ENCODE measurements at regions not wholly inside any gene's neighbourhood (a gene's known extent, or its start where the extent isn't known, plus 50 kb on each side); places are given as distances from the start of the nearest gene placed in this dataset.
"Not testable (repeated sequence)": the region's sequence is repeated elsewhere in the genome, so short reads cannot be mapped to it uniquely, and the experiment has no call there.

- no peak for DNase-seq (ENCODE audit: low read depth in 2 of 2)
These were observed 502.4 kb upstream of the ATP2B1 start for GRCh38 chr12:90211017-90211416.

DNA sequence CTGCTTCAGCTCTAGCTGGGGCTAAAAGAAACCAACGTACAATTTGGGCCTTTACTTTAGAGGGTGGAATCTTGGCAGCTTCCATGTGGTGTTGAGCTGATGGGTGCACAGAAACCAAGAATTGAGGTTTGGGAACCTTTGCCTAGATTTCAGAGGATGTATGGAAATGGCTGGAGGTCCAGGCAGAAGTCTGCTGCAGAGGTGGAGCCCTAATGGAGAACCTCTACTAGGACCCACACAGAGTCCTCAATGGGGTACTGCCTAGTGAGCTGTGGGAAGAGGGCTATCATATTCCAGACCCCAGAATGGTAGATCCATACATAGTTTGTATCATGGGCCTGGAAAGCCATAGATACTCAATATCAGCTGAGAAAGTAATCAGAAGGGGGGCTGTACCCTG lies 500.4 kb upstream of the ATP2B1 start:
- no peak for DNase-seq (ENCODE audit: low read depth in 2 of 2)

GRCh38 chr12:90208379-90208778 lies 499.7 kb upstream of the ATP2B1 start:
- DNase-seq (ENCODE audit: low read depth in 2 of 2), result not testable (repeated sequence)

DNA sequence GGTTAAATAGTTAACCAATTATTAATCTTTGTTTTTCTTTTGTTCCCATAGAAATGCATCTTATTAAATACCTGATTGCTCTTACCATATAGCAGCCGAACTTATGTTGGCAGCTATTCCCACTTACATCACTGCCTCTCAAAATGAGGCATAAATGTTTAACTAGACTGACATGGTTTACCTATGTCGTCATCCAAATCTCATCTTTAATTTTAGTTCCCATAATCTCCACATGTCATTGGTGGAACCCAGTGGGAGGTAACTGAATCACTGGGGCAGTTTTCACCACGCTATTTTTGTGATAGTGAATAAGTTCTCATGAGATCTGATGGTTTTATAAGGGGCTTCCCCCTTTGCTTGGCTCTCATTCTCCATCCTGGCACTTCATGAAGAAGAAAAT lies 499.2 kb upstream of the ATP2B1 start:
- no peak for DNase-seq (ENCODE audit: low read depth in 2 of 2)

DNA sequence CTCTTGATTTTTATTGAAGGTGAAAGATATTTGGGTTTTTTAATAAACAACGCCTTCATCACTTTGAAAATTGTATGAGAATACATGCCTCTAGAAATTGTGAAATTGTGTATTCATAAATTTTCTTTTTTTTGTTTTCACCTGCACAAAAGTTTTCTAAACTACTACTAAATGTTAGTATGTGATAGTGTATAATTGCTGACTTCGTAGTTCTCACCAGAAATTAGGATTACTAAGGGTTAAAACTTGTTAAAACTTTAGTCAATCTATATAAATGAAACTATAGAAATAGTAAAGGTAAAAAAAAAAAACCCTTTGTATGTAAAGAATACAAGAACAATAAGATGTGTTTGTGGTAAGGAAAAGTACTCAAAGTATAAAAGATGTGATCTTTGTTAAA lies 496.5 kb upstream of the ATP2B1 start:
- no peak for DNase-seq (ENCODE audit: low read depth in 2 of 2)

GRCh38 chr12:90203556-90203955 lies 494.9 kb upstream of the ATP2B1 start:
- DNase-seq (ENCODE audit: low read depth in 2 of 2), result no peak

GRCh38 chr12:90199006-90199405 lies 490.4 kb upstream of the ATP2B1 start:
- no peak for DNase-seq (ENCODE audit: low read depth in 2 of 2)

DNA sequence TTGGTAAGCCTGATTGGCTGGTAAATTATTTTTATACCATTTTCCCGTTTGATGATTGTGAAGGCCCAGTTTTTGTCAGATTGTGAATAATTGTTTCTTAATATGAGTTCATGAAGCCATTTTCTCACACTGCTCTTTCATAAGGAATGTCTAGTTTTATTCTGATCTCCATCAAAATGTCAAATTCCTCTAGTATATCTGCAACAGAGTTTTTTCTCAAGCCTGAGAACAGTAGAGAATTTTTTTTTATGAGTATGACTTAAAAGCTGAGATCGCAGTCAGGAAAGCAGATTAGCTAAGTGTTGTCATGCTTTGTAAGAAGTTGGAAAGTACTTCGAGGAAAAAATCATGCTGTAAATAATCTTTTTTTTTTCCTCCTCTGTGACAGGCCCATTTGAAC lies 484.9 kb upstream of the ATP2B1 start:
- no peak for DNase-seq (ENCODE audit: low read depth in 2 of 2)

GRCh38 chr12:90188857-90189256 lies 480.2 kb upstream of the ATP2B1 start:
- no peak for DNase-seq (ENCODE audit: low read depth in 2 of 2)

GRCh38 chr12:90183201-90183600 lies 474.6 kb upstream of the ATP2B1 start:
- no peak for DNase-seq (ENCODE audit: low read depth in 2 of 2)

DNA sequence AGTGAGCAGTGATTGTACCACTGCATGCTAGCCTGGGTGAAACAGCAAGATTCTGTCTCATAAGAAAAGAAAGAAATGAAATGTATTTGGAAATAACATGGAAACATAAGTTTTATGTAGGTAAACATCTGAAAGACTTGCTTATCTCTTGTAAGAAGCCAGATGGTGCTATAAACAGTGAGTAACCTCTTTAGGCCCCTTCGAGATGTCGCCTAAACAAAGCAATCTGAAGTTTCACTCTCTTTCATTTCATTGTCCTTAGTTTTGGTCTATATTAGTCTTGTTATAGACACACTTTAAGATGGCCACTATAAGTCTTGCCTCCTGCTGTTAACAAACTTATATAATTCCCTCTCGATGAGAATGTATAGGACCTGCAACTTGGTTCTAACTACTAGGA lies 472.6 kb upstream of the ATP2B1 start:
- DNase-seq (ENCODE audit: low read depth in 2 of 2), result no peak

GRCh38 chr12:90174956-90175355 lies 466.3 kb upstream of the ATP2B1 start:
- no peak for DNase-seq (ENCODE audit: low read depth in 2 of 2)

DNA sequence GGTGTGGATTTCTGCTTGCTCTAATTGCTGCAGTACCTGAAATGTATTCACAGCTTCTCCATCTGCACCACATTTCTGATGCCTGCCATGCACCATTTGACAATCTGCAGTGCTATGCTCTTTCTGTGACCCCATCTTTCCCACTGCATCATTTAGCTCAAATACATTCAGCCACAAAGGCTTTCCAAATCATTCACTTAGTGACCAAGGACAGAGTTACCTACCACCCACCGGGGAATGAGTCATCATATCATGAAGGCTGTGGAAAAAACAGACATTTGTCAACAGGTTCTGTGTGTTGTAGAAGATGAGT lies 465.5 kb upstream of the ATP2B1 start:
- no peak for DNase-seq (ENCODE audit: low read depth in 2 of 2)

DNA sequence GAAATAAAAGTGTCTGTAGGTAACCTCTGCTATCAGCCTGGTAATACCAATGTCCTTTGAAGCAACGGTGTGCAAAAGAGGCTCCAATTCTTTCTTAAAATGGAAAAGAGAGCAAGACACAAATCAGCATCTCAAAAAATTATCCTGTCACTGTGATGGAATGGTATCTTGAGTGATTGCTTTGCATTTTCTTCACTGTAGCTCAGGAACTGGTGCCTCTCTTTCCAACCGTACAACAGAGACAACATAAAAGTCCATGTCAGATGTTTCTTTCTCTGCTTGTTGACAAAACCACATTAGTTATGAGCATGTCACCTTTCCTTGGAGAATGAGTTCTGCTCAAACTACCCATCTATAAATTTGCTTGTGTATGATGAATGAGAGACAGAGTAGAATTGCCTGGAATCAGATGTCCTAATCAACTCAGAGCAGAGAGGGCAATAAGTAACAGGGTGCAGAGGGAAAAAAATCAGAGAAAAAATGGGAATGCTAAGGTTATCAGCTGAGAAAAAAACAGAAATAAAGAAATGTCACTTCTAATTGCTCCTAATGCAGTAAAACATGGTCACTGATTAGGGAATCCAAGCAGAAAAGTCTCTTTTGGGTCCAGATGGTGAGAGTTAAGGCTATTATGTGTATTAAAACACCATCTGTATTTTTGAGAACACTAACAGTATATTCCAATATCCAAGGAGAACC lies 465.0 kb upstream of the ATP2B1 start:
- DNase-seq (ENCODE audit: low read depth in 2 of 2), result no peak

- no peak for DNase-seq (ENCODE audit: low read depth in 2 of 2)
These were observed 463.9 kb upstream of the ATP2B1 start for GRCh38 chr12:90172524-90172923.

DNA sequence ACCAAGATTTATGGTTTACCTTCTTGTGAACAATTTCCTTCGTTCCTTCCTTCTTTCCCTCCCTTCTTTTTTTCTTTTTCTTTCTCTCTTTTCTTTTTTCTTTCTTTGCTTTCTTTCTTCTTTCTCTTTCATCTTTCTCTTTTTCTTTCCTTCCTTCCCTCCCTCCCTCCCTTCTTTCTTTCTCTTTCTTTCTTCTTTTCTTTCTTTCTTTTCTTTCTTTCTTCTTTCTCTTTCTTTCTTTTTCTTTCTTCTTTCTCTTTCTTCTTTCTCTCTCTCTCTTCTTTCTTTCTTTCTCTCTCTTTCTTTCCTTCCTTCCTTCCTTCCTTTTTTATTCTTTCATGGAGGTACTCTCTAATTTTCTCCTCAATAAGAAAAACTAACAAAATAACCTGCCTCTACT lies 462.1 kb upstream of the ATP2B1 start:
- DNase-seq (ENCODE audit: low read depth in 2 of 2), result no peak

GRCh38 chr12:90167518-90168208 lies 459.0 kb upstream of the ATP2B1 start:
- no peak for DNase-seq (ENCODE audit: low read depth in 2 of 2)

DNA sequence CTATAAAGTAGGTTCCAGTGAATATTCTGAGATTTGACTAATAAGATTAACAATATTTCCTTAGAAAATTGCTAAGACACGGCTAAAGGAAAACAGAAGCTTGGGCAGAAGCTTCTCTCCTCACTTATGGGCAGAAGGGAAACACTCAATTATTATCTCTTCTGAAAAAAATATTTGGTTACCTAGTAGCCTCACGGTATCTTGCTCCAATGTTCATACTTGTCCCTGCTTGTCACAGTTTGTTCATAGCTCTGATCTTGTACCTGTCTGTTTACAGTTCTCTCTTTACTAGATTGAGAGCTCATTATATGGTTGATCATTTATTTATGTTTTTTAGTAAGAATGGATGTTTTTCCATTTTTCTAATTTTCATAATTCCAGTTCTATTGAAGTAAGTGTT lies 458.0 kb upstream of the ATP2B1 start:
- DNase-seq (ENCODE audit: low read depth in 2 of 2), result no peak

DNA sequence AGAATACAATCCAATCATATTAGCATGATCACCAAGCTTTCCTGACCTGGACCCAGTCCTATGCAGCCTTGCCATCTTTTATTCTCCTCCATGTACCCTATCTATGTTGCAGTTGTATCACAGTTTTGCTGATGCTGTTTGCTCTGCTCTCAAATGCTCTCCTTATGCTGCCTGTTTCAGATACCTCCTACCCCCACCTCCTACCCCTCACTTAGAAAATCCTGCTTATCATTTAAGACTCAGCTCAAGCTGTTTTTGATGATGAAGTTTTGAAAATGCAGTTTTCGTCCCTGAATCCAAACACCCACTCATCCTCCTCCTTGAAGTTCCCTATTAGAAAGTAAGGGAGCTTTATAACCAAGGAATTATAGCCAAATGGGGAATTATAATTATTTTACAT lies 457.4 kb upstream of the ATP2B1 start:
- no peak for DNase-seq (ENCODE audit: low read depth in 2 of 2)

- DNase-seq (ENCODE audit: low read depth in 2 of 2), result no peak
These were observed 455.3 kb upstream of the ATP2B1 start for GRCh38 chr12:90163975-90164374.

DNA sequence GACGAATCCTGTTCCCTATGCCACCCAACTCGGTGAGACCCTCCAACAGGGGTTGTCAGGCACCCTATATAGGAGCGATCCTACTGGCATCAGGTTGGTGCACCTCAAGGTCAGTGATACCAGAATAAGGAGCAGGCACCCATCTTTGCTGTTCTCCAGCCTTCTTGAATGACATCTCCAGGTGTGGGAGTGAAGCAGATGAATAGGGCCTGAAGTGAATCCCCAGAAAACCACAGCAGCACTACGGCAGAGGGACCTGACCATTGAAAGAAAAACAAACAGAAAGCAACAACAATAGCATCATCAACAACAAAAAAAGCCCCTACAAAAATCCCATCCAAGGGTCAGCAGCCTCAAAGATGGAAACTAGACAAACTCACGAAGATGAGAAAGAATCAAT lies 445.2 kb upstream of the ATP2B1 start:
- no peak for DNase-seq (ENCODE audit: low read depth in 2 of 2)

DNA sequence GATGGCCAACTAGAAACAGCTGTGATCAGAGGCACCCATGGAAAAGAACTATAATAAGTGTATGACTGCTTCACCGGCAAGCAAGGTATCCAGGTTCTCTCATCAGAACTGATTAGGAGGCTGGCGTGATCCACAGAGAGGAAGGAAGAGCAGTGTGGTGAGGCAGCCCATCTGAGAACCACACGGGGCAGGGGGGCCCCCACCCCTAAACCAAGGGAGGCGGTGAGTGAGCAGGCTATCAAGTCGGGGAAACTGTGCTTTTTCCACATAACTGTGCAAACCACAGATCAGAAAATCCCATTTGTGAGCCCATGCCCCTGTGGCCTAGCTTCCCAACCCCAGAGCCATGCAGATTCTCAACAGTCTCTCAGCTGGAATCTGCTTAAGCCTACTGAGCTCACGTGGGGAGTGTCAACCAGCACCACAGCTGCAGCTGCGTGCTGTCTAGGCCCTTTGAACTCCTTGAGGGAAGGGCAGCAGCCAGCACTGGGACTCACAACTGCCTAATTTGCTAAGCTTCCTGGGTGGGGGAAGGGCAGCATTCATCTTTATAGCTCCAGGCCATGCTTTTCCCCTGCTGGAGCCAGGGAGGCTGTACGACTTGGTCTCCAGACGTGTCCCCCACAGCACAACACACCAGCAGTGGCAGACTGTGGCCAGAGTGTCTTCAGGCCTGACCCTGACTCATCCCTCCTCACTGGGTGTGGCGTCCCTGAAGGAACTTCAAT lies 444.4 kb upstream of the ATP2B1 start:
- no peak for DNase-seq (ENCODE audit: low read depth in 2 of 2)

DNA sequence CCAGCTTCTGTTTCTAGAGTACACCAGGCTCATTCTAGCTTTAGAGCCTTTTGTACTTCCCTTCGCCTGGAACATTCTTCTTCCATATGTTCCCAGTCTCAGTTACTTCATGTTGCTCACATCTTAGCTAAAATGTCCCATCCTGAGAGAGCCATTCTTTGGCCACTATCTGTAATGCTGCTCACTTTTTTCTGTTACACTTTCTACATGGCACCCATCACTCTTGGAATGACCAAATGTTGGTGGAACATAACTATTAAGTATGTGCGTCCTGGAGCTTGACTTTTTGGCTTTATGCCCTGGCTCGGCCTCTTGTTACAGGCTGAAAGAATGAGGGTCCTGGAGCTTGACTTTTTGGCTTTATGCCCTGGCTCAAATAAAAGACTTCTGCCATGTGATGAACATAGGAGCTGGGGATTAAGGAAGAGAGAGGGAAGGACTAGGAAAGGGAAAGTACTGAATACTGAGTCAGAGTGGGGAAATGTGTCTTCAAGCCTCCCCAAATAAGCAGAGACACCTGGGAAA lies 442.9 kb upstream of the ATP2B1 start:
- DNase-seq (ENCODE audit: low read depth in 2 of 2), result no peak

All from stimulated activated CD4-positive, alpha-beta T cell treated with anti-CD3 and anti-CD28 coated beads, Interleukin-12 subunit alpha, Interleukin-12 subunit beta, amount 100 ng/mL, for 24 hours (primary cell).